ENCODE measurements at regions not wholly inside any gene's neighbourhood (a gene's known extent, or its start where the extent isn't known, plus 50 kb on each side); places are given as distances from the start of the nearest gene placed in this dataset.

GRCh38 chr7:115124409-115124939 is 202.6 kb downstream of the MDFIC start:
- TF ChIP-seq ZNF274 (IDR thresholded peaks at IDR 0.05; ENCODE audit: borderline replicate concordance, low read depth, low read length) (no peak), FOXA1 (IDR thresholded peaks at IDR 0.05; ENCODE audit: borderline replicate concordance) (no peak), ETV1 (tag; conservative IDR thresholded peaks at IDR 0.05; ENCODE audit: low read depth) (no peak)
- TF ChIP-seq, protein P1, sequence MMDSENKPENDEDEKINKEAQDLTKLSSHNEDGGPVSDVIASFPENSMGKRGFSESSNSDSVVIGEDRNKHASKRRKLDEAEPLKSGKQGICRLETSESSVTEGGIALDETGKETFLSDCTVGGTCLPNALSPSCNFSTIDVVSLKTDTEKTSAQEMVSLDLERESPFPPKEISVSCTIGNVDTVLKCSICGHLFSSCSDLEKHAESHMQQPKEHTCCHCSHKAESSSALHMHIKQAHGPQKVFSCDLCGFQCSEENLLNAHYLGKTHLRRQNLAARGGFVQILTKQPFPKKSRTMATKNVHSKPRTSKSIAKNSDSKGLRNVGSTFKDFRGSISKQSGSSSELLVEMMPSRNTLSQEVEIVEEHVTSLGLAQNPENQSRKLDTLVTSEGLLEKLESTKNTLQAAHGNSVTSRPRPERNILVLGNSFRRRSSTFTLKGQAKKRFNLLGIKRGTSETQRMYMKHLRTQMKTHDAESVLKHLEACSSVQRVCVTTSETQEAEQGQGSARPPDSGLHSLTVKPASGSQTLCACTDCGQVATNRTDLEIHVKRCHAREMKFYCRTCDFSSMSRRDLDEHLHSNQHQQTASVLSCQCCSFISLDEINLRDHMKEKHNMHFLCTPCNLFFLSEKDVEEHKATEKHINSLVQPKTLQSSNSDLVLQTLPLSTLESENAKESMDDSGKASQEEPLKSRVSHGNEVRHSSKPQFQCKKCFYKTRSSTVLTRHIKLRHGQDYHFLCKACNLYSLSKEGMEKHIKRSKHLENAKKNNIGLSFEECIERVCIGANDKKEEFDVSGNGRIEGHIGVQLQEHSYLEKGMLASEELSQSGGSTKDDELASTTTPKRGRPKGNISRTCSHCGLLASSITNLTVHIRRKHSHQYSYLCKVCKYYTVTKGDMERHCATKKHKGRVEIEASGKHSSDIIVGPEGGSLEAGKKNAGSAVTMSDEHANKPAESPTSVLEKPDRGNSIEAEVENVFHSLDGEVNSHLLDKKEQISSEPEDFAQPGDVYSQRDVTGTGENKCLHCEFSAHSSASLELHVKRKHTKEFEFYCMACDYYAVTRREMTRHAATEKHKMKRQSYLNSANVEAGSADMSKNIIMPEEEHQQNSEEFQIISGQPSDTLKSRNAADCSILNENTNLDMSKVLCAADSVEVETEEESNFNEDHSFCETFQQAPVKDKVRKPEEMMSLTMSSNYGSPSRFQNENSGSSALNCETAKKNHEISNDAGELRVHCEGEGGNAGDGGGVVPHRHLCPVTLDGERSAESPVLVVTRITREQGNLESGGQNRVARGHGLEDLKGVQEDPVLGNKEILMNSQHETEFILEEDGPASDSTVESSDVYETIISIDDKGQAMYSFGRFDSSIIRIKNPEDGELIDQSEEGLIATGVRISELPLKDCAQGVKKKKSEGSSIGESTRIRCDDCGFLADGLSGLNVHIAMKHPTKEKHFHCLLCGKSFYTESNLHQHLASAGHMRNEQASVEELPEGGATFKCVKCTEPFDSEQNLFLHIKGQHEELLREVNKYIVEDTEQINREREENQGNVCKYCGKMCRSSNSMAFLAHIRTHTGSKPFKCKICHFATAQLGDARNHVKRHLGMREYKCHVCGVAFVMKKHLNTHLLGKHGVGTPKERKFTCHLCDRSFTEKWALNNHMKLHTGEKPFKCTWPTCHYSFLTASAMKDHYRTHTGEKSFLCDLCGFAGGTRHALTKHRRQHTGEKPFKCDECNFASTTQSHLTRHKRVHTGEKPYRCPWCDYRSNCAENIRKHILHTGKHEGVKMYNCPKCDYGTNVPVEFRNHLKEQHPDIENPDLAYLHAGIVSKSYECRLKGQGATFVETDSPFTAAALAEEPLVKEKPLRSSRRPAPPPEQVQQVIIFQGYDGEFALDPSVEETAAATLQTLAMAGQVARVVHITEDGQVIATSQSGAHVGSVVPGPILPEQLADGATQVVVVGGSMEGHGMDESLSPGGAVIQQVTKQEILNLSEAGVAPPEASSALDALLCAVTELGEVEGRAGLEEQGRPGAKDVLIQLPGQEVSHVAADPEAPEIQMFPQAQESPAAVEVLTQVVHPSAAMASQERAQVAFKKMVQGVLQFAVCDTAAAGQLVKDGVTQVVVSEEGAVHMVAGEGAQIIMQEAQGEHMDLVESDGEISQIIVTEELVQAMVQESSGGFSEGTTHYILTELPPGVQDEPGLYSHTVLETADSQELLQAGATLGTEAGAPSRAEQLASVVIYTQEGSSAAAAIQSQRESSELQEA (IDR thresholded peaks at IDR 0.05; ENCODE audit: low read depth), result no peak
